ENCODE measurements at regions not wholly inside any gene's neighbourhood (a gene's known extent, or its start where the extent isn't known, plus 50 kb on each side); places are given as distances from the start of the nearest gene placed in this dataset.

DNA sequence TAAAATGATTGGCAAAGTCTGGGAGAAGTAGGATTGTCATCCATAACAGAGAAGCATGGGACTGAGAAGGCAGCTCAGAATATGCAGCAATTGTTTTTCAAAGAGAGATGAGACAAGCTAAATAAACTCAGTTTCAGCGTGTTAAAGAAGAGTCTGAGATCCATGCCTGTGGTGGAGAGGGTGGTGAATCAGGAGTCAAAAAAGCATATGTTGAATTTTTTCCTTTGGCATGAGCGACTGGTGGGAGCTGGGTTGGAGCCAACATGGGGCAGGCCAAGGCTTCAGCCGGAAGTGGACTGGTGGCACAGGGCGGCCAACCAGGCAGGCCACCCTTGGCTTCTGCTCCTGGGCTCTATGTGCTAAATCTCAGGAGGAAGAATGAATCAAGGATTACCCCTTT is 102.0 kb downstream of the SST start:
- H3K27me3 ChIP-seq (ENCODE audit: insufficient read depth, insufficient read length), result no peaks in the 10 kb centered on the region
- H3K36me3 ChIP-seq (ENCODE audit: insufficient read depth, insufficient read length, low read length), result no peaks in the 10 kb centered on the region
- no peak overlapping the region for H3K4me3 ChIP-seq (ENCODE audit: insufficient read length, low read depth)
- peaks cover 9% of the 10 kb centered on the region for H3K4me1 ChIP-seq (ENCODE audit: insufficient read depth, insufficient read length)
- TF ChIP-seq SUZ12 (IDR thresholded peaks at IDR 0.05; ENCODE audit: extremely low read depth, insufficient read depth, insufficient read length), result no peak
- no peak for TF ChIP-seq YY1 (IDR thresholded peaks at IDR 0.05; ENCODE audit: insufficient read depth, insufficient read length)
- no peak for DNase-seq (ENCODE audit: low read depth, low spot score)
- H3K9ac ChIP-seq (ENCODE audit: insufficient read length, low read depth), result no peak overlapping the region
- H3K9me3 ChIP-seq (ENCODE audit: insufficient read depth, low read length), result no peaks in the 10 kb centered on the region

DNA sequence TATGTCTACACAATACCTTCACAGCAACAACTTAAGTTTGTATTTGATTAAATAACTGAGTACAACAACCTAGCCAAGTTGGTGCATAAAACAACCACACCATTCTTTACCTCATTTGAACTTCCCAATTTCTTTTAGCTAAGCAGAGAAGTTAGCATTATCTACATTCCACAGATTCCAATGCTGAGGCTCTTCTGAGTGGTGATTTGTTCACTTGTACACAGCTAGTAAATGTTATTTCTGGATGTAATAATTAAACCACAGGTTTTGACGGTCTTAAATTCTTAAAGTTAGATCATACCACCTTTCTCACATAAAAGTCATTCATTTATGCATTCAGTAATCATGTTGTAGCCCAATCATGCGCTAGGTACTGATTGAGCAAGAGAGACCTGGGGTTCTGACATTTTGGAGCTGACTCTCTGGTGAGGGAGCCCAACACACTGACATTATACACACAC is 102.5 kb downstream of the SST start:
- H3K9me3 ChIP-seq (ENCODE audit: insufficient read depth, low read length), result no peaks in the 10 kb centered on the region
- H3K4me1 ChIP-seq (ENCODE audit: insufficient read depth, insufficient read length), result peaks cover 9% of the 10 kb centered on the region
- H3K27me3 ChIP-seq (ENCODE audit: insufficient read depth, insufficient read length), result no peaks in the 10 kb centered on the region
- H3K9ac ChIP-seq (ENCODE audit: insufficient read length, low read depth), result no peak overlapping the region
- H3K36me3 ChIP-seq (ENCODE audit: insufficient read depth, insufficient read length, low read length), result no peaks in the 10 kb centered on the region
- TF ChIP-seq ZNF274 (IDR thresholded peaks at IDR 0.05; ENCODE audit: low read depth, low read length) (no peak), SUZ12 (IDR thresholded peaks at IDR 0.05; ENCODE audit: extremely low read depth, insufficient read depth, insufficient read length) (no peak), YY1 (IDR thresholded peaks at IDR 0.05; ENCODE audit: insufficient read depth, insufficient read length) (no peak)
- no peak for DNase-seq (ENCODE audit: low read depth, low spot score)
- H3K4me3 ChIP-seq (ENCODE audit: insufficient read length, low read depth), result no peak overlapping the region

DNA sequence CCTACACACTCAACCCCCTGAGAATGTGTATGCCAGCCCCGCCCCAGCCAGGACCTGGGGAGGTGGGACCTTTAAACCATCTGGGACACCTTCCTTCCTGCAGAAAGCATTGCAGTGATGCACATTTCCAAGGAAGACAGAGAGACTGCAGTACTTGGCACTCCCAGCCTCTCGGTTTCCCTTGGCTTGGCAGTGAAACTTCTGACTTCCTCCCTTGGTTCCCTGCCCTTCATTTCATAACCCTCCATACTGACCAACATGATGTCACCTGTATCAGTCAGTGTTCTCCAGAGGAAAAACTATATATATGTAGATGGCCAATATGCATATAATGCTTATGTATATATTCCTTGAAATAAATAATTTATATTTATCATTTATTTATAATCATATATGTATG is 103.2 kb downstream of the SST start:
- no peak for DNase-seq (ENCODE audit: low read depth, low spot score)
- H3K4me3 ChIP-seq (ENCODE audit: insufficient read length, low read depth), result no peak overlapping the region
- H3K27me3 ChIP-seq (ENCODE audit: insufficient read depth, insufficient read length), result no peaks in the 10 kb centered on the region
- TF ChIP-seq YY1 (IDR thresholded peaks at IDR 0.05; ENCODE audit: insufficient read depth, insufficient read length) (no peak), ZNF274 (IDR thresholded peaks at IDR 0.05; ENCODE audit: low read depth, low read length) (no peak), SUZ12 (IDR thresholded peaks at IDR 0.05; ENCODE audit: extremely low read depth, insufficient read depth, insufficient read length) (no peak)
- H3K9ac ChIP-seq (ENCODE audit: insufficient read length, low read depth), result no peak overlapping the region
- no peaks in the 10 kb centered on the region for H3K9me3 ChIP-seq (ENCODE audit: insufficient read depth, low read length)
- peaks cover 8% of the 10 kb centered on the region for H3K4me1 ChIP-seq (ENCODE audit: insufficient read depth, insufficient read length)
- H3K36me3 ChIP-seq (ENCODE audit: insufficient read depth, insufficient read length, low read length), result no peaks in the 10 kb centered on the region

DNA sequence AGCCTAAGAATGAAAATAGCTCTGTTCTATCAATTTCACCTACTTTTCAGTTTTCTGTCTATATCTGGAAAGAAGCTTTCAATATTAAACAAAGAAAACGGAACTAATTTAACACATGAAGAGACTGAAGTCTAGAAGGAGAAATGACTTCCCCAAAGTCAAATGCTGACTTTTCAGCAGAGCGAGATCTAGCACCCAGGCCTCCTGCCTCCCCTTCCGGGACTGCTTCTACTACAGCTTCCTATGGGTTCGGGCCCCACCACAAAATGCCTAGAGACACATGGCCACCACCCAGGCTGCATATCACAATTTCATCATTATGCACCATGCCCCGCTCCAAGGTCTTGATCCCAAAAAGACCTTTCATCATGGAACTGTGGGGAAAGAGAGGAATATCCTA is 104.5 kb downstream of the SST start:
- TF ChIP-seq SUZ12 (IDR thresholded peaks at IDR 0.05; ENCODE audit: extremely low read depth, insufficient read depth, insufficient read length) (no peak), YY1 (IDR thresholded peaks at IDR 0.05; ENCODE audit: insufficient read depth, insufficient read length) (no peak)
- Histone ChIP-seq H3K4me1 (ENCODE audit: insufficient read depth, insufficient read length) (peaks cover 2% of the 10 kb centered on the region), H3K9ac (ENCODE audit: insufficient read length, low read depth) (no peak overlapping the region), H3K27me3 (ENCODE audit: insufficient read depth, insufficient read length) (no peaks in the 10 kb centered on the region), H3K9me3 (ENCODE audit: insufficient read depth, low read length) (no peaks in the 10 kb centered on the region), H3K4me3 (ENCODE audit: insufficient read length, low read depth) (no peak overlapping the region), H3K36me3 (ENCODE audit: insufficient read depth, insufficient read length, low read length) (no peaks in the 10 kb centered on the region)
- DNase-seq (ENCODE audit: low read depth, low spot score), result no peak

DNA sequence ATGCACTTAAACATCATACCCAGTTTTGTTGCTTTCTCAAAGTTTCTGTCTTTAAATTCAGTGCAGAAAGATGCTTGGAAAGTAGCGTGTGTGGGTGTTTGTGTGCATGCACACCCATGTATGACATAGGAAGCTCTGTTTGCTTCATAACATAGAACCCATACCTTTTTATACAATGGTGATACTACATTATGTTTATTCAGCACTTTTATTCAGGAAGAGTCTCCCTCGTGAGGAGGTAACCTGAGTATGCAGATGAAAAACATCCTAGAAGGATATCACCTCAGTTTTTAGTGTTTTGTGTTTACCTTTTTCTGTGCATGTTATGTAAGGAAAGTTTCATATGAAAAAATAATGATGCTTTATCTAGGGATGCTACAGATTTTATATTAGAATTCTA is 111.2 kb downstream of the SST start:
- TF ChIP-seq YY1 (IDR thresholded peaks at IDR 0.05; ENCODE audit: insufficient read depth, insufficient read length) (no peak), ZNF274 (IDR thresholded peaks at IDR 0.05; ENCODE audit: low read depth, low read length) (no peak), SUZ12 (IDR thresholded peaks at IDR 0.05; ENCODE audit: extremely low read depth, insufficient read depth, insufficient read length) (no peak)
- no peak overlapping the region for H3K9ac ChIP-seq (ENCODE audit: insufficient read length, low read depth)

DNA sequence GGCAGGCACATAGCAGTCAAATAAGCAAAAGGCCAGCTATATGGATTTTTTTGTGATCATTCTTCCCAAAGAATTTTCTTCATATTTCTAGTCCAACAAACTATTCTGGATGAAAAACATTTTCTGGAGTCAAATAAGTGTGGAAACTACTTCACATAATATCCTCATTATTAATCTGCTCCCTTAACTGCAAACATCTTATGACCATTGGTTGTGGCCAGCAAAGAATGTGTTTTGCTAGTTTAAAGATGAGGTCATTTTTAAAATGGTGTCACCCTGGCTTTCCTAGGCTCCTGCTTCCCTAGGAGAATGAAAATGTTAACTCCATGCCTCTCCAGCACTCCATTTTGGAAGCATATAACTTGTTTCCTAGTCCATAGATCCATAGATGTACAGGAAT is 118.8 kb downstream of the SST start:
- Histone ChIP-seq H3K9me3 (ENCODE audit: insufficient read depth, low read length) (no peaks in the 10 kb centered on the region), H3K36me3 (ENCODE audit: insufficient read depth, insufficient read length, low read length) (no peaks in the 10 kb centered on the region), H3K9ac (ENCODE audit: insufficient read length, low read depth) (no peak overlapping the region), H3K27me3 (ENCODE audit: insufficient read depth, insufficient read length) (no peaks in the 10 kb centered on the region), H3K4me1 (ENCODE audit: insufficient read depth, insufficient read length) (no peaks in the 10 kb centered on the region), H3K4me3 (ENCODE audit: insufficient read length, low read depth) (no peak overlapping the region)
- no peak for TF ChIP-seq SUZ12 (IDR thresholded peaks at IDR 0.05; ENCODE audit: extremely low read depth, insufficient read depth, insufficient read length)
- no peak for TF ChIP-seq ZNF274 (IDR thresholded peaks at IDR 0.05; ENCODE audit: low read depth, low read length)
- TF ChIP-seq YY1 (IDR thresholded peaks at IDR 0.05; ENCODE audit: insufficient read depth, insufficient read length), result no peak
- DNase-seq (ENCODE audit: low read depth, low spot score), result no peak

More for the DNA sequence above, 111.2 kb downstream of the SST start:
- DNase-seq (ENCODE audit: low read depth, low spot score), result no peak
- Histone ChIP-seq H3K4me1 (ENCODE audit: insufficient read depth, insufficient read length) (no peaks in the 10 kb centered on the region), H3K27me3 (ENCODE audit: insufficient read depth, insufficient read length) (no peaks in the 10 kb centered on the region), H3K36me3 (ENCODE audit: insufficient read depth, insufficient read length, low read length) (no peaks in the 10 kb centered on the region), H3K9me3 (ENCODE audit: insufficient read depth, low read length) (no peaks in the 10 kb centered on the region), H3K4me3 (ENCODE audit: insufficient read length, low read depth) (no peak overlapping the region)

DNA sequence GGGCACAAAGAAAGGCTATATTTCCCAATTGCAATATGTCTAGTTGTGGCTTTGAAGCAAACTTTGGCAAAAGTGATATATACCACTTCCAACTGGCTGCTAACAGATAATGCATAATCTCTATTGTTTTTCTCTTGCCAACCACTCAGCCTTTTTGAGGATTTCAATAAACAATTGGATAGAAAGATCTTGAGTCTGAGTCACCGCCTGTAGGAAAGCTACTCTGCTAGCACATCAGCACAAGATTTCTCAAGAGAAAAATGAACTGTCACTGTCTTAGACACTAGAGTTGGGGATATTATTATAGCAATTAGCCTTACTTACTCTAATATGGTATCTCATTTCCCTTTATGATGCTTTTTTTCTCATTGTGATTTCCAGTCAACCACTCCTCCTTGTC is 119.7 kb downstream of the SST start:
- Histone ChIP-seq H3K9ac (ENCODE audit: insufficient read length, low read depth) (no peak overlapping the region), H3K4me3 (ENCODE audit: insufficient read length, low read depth) (no peak overlapping the region), H3K27me3 (ENCODE audit: insufficient read depth, insufficient read length) (no peaks in the 10 kb centered on the region), H3K36me3 (ENCODE audit: insufficient read depth, insufficient read length, low read length) (no peaks in the 10 kb centered on the region), H3K9me3 (ENCODE audit: insufficient read depth, low read length) (no peaks in the 10 kb centered on the region), H3K4me1 (ENCODE audit: insufficient read depth, insufficient read length) (no peaks in the 10 kb centered on the region)
- TF ChIP-seq SUZ12 (IDR thresholded peaks at IDR 0.05; ENCODE audit: extremely low read depth, insufficient read depth, insufficient read length) (no peak), ZNF274 (IDR thresholded peaks at IDR 0.05; ENCODE audit: low read depth, low read length) (no peak), YY1 (IDR thresholded peaks at IDR 0.05; ENCODE audit: insufficient read depth, insufficient read length) (no peak)
- DNase-seq (ENCODE audit: low read depth, low spot score), result no peak

DNA sequence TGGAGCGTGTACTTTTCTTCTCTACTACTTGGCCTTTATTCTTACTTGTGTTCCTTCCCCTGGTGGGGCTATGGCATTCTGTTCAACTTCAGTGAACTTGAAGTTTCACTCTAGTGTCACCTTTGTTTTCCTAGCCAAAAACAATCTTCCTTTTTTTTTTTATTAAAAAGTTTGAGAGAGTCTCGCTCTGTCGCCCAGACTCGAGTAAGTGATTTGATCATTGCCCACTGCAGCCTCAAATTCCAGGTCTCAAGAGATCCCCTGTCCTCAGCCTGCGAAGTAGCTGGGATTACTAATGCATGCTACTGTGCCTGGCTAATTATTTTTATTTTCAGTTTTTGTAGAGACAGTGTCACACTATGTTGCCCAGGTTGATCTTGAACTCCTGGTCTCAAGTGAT is 124.8 kb downstream of the SST start:
- no peak overlapping the region for H3K4me3 ChIP-seq (ENCODE audit: insufficient read length, low read depth)
- TF ChIP-seq ZNF274 (IDR thresholded peaks at IDR 0.05; ENCODE audit: low read depth, low read length) (no peak), YY1 (IDR thresholded peaks at IDR 0.05; ENCODE audit: insufficient read depth, insufficient read length) (no peak), SUZ12 (IDR thresholded peaks at IDR 0.05; ENCODE audit: extremely low read depth, insufficient read depth, insufficient read length) (no peak)
- no peak for DNase-seq (ENCODE audit: low read depth, low spot score)
- H3K9ac ChIP-seq (ENCODE audit: insufficient read length, low read depth), result no peak overlapping the region
- no peaks in the 10 kb centered on the region for H3K4me1 ChIP-seq (ENCODE audit: insufficient read depth, insufficient read length)
- no peaks in the 10 kb centered on the region for H3K27me3 ChIP-seq (ENCODE audit: insufficient read depth, insufficient read length)
- no peaks in the 10 kb centered on the region for H3K36me3 ChIP-seq (ENCODE audit: insufficient read depth, insufficient read length, low read length)
- H3K9me3 ChIP-seq (ENCODE audit: insufficient read depth, low read length), result no peaks in the 10 kb centered on the region

Measured in NT2/D1 (cell line).